HG02678 (cell line): ENCODE measurements at regions not wholly inside any gene's neighbourhood (a gene's known extent, or its start where the extent isn't known, plus 50 kb on each side); places are given as distances from the start of the nearest gene placed in this dataset.

Experiments
- ATAC-seq: cut with Tn5 transposase; IDR thresholded peaks from one replicate; pipeline ENCODE4 v1.9.1; 2021; ENCODE audit warnings: mild to moderate bottlenecking, moderate library complexity; ENCODE audit not compliant: unreplicated experiment

GRCh38 chr7:106957766-106958165 is 86.7 kb upstream of the PRKAR2B start:
- no peak for ATAC-seq

- ATAC-seq = peak; percentile 61
Measured at GRCh38 chr7:106959753-106960152, 84.8 kb upstream of the PRKAR2B start.

DNA sequence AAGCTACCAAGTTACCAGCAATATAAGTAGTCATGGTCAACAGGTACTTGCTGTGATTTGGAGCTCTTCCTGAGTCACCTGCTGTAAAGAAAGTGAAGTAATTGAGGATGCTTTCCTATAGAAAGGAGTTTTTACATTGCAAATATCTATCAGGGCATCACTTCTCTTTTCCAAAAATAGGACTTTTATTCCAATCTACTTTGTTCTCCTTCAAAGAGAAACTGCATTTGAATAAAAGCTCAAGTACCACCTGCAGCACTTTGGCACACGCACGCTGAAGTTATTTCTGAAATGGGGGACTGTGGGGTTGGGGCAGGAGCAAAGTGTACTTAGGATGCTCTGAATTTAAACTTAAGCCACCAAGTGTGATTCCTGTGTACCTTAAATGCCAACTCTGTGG is 81.8 kb upstream of the PRKAR2B start:
- ATAC-seq = no peak

DNA sequence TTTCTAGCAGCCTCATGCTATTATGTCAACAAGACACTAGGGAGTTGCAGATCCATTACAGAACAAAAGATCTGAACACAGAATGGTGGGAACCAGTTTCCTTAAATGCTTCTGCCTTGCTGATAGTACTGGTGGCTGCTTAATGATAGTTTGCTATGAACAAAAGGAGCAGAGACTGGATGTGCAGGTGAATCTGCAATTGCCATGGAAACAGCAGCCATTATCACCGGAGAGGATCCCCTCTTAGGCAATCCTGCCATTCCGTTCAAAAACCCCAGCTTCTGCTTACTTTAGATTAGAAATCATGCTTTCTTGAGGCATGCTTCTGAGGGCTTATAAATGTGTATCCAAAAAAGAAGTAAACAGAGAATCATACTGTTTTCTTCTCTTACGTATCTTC is 80.0 kb upstream of the PRKAR2B start:
- ATAC-seq = no peak

- no peak for ATAC-seq
Measured at GRCh38 chr7:106965108-106965507, 79.4 kb upstream of the PRKAR2B start.

DNA sequence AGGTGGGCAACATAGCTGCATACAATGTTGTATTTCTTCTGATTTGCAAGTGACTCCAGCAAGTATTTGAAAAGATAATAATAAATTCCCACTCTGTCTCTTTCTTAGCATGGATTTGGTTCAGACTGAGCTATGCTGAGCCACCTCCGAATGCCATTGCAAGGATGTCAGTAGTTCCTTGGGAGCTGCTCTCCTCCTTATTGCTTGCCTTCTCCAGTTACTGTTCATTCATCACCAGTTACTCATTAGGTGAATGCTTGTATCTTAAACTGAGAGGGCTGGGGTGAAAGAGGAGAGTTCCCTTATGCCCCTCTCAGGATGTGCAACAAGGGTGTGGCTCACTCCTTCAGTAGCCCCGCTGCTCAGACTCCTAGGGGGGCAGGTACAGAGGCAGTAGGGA is 78.4 kb upstream of the PRKAR2B start:
- ATAC-seq = no peak

DNA sequence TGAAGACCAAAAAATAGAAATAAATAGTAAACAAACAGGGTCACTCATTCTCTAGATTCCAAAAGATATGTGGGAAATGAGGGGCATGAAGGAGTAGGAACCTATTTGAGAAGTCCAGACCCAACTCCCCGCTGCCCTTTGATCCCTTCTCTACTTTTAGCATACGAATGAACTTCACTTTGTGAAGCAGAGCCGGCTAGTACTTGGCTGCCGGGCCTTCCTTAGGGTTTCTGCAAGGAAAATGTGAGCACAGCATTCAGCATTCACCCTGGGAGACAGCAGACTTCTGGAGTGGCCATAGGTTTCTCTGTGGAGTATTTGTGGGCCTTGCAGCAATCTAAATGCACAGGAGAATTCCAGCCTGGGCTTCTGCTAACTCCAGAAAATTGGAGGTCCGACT is 76.3 kb upstream of the PRKAR2B start:
- ATAC-seq = no peak

DNA sequence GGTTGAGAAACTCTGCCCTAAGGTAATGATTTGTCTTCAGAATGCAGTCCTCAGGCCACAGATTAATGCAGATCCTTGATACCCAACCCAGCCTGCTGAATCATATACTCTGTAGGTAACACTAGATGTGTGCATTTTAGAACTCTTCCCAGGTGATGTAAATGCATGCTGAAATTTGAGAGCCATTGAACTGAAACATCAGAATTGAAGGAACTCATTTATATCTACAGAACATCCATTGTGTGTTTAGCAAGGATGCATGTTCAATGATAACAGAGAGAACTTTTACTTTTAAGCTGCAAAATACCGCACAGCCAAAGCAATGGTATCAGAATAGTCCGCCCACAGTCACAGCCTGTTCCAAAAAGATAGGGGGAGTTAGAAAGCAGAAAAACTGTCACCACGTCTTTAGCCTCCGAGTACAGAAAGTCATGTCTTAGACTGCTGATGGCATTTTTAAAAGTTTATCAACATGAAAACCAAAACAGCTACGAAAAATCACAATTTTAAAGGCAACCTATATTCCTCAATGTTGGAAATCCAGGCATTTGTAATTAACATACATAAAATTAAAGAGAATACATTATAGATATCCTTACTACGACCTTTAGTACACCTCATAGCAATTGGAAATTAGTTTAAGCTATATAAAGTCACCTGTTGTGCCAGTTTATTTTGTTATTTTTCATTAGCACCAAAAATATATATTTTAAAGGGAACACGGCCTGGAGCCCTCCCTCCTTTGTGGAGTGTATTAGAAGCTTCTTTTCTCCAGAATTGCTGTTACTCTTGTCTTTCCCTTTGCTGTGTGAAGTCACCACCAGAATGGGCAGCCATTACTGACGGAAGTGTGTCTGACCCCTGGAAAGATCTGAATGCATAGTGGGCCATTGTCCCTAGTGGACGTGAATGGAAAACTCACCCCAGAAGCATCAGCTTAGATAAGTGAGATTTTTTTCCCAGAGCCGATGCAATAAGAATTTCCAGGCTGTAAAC is 65.8 kb upstream of the PRKAR2B start:
- ATAC-seq = no peak

DNA sequence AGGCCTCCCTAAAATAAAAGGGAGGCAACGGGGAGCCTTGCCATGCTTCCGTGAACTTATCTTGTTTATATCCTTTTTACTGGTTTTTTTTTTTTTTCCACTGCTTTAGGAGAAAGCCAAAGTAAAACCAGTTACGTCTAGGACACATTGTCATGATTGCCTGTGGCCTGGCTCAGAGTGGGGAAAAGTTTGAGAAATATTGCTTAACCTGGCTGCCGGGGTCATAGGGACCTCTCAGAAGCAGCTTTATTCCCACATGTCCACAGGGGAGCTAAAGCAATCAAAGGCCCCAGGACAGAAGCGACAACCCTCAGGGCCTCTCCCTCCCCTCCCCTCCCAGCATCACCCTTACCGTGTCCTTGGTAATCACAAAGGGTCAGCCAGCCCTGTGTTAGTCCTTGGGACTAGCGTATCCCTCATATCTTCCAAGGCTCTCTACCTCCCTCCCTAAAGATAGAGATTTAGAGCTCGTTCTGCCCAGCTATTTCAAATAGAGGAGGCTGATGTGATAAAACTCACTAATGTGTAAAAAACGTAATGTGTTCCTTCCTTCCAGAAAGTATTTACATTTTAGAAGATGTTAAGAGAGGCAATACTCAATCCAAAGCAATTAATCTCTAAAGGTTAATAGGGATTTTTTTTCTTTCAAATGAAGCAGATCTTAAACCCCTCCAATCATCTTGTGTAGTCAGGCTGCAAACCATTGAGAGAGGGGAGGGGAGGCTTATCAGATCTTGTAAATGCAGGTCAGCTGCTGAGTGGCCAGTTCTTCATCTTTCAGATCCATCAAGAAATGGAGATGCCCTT is 64.8 kb upstream of the PRKAR2B start:
- ATAC-seq = no peak

DNA sequence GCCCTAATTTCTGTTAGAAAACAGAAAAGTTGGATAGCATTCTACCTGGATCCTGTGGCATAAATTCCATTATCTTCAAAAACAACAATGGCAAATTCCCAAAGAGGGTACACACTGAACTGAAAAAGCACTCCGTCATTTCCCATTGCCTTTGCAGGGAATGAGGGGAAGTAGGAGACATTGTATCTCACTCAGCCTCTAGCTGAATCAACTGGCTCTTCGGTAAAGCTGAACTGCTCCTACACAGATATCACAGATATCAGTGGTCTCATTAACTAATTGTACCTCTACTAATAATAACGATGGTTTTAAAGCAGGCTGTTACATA is 64.2 kb upstream of the PRKAR2B start:
- no peak for ATAC-seq

GRCh38 chr7:106982415-106982814 is 62.1 kb upstream of the PRKAR2B start:
- no peak for ATAC-seq

GRCh38 chr7:106984034-106984433 is 60.5 kb upstream of the PRKAR2B start:
- no peak for ATAC-seq

- no peak for ATAC-seq
Measured at GRCh38 chr7:106986450-106986977, 58.0 kb upstream of the PRKAR2B start.

- ATAC-seq = no peak
Measured at GRCh38 chr7:106987777-106988176, 56.7 kb upstream of the PRKAR2B start.

DNA sequence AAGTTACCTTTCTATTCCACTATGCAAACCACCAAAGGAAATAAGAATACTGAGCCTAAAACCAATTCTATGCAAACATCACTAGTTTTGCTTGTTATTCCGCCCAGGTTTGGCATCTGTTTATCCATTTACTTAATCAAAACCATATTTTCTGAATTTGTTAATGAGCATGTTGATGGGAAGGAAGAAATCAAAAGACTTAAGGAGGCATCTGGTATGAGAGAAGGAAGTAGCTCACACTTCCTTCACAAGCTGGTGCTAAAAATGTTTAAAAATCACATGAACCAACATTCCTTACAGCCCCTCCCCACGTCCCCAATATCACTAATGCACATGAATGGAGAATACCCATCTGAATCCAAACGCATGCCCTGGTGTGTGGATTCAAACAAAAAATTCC is 52.0 kb upstream of the PRKAR2B start:
- no peak for ATAC-seq
